SU-DHL-6 (cell line): ENCODE measurements at regions not wholly inside any gene's neighbourhood (a gene's known extent, or its start where the extent isn't known, plus 50 kb on each side); places are given as distances from the start of the nearest gene placed in this dataset.

Source experiments
- H2AFZ ChIP-seq: fragments of 200-600 bp; sonication (generic); 2 replicates; pipeline ENCODE4 v1.6.1; 2014; ENCODE audit warnings: low read depth, mild to moderate bottlenecking, moderate library complexity, mixed read lengths, antibody characterized with exemption, low read length; ENCODE audit not compliant: severe bottlenecking
- H3F3A ChIP-seq: fragments of 200-600 bp; shearing (Covaris generic); 2 replicates; pipeline ENCODE4 v1.6.0; 2016; ENCODE audit warnings: antibody characterized with exemption, mild to moderate bottlenecking; ENCODE audit not compliant: insufficient read depth
- H3K27ac ChIP-seq: fragments of 200-600 bp; sonication (generic); 2 replicates; pipeline ENCODE4 v1.5.1; 2016; ENCODE audit warnings: low read depth, mild to moderate bottlenecking, low read length, moderate library complexity, mixed read lengths
- H3K27me3 ChIP-seq: fragments of 200-600 bp; sonication (generic), shearing (Covaris generic); 2 replicates; pipeline ENCODE4 v1.6.0; 2014; ENCODE audit warnings: mild to moderate bottlenecking, low read length
- H3K36me3 ChIP-seq: fragments of 200-600 bp; sonication (generic); 2 replicates; pipeline ENCODE4 v1.6.1; 2014; ENCODE audit warnings: mild to moderate bottlenecking, low read length, mixed read lengths
- H3K4me2 ChIP-seq: fragments of 300-600, 200-600 bp; shearing (Covaris generic), sonication (generic); 2 replicates; pipeline ENCODE4 v1.6.0; 2014; ENCODE audit warnings: low read length, low read depth, mild to moderate bottlenecking; ENCODE audit not compliant: poor library complexity, severe bottlenecking
- H3K4me3 ChIP-seq: fragments of 200-600 bp; sonication (generic); 2 replicates; pipeline ENCODE4 v1.5.1; 2014; ENCODE audit warnings: antibody characterized with exemption, low read length, mild to moderate bottlenecking, mixed read lengths; ENCODE audit not compliant: insufficient read depth, poor library complexity, severe bottlenecking
- H3K79me2 ChIP-seq: fragments of 200-600 bp; sonication (generic); 2 replicates; pipeline ENCODE4 v1.6.1; 2014; ENCODE audit warnings: mild to moderate bottlenecking, low read length, moderate library complexity; ENCODE audit not compliant: insufficient read depth
- H3K9ac ChIP-seq: fragments of 200-600 bp; sonication (generic); 2 replicates; pipeline ENCODE4 v1.7.0; 2014; ENCODE audit warnings: mild to moderate bottlenecking, low read length
- H3K9me2 ChIP-seq: fragments of 200-600 bp; sonication (generic); replicated peaks from 2 replicates; pipeline ENCODE4 v1.6.1; 2014; ENCODE audit warnings: low read length; ENCODE audit not compliant: insufficient read depth
- H3K9me3 ChIP-seq: fragments of 200-600 bp; sonication (generic); 2 replicates; pipeline ENCODE4 v1.6.1; 2014; ENCODE audit warnings: low read length, mixed read lengths; ENCODE audit not compliant: insufficient read depth
- H4K20me1 ChIP-seq: fragments of 200-600 bp; sonication (generic); 2 replicates; pipeline ENCODE4 v1.6.1; 2014; ENCODE audit warnings: low read depth, mild to moderate bottlenecking, antibody characterized with exemption, low read length, moderate library complexity, mixed read lengths
- CTCF ChIP-seq: fragments of 200-600 bp; sonication (generic); IDR thresholded peaks from one replicate; pipeline ENCODE4 v1.5.1; 2017; ENCODE audit warnings: antibody characterized with exemption, mild to moderate bottlenecking, low read length, moderate library complexity; ENCODE audit not compliant: insufficient read depth, poor library complexity, severe bottlenecking
- EZH2phosphoT487 ChIP-seq: fragments of 200-600 bp; sonication (generic), shearing (Covaris generic); conservative IDR thresholded peaks from 2 replicates; pipeline ENCODE4 v1.6.1; 2018; ENCODE audit warnings: mild to moderate bottlenecking, antibody characterized with exemption, low read length, moderate library complexity, mixed read lengths

GRCh38 chr11:80436547-80436946 is 995.7 kb upstream of the TENM4 start:
- no peaks in the 10 kb centered on the region for H3K79me2 ChIP-seq
- no peaks in the 10 kb centered on the region for H3K9me3 ChIP-seq
- TF ChIP-seq EZH2phosphoT487 (no peak), CTCF (no peak)
- H4K20me1 ChIP-seq: no peaks in the 10 kb centered on the region
- no peak overlapping the region for H3K4me3 ChIP-seq
- no peak overlapping the region for H3K9ac ChIP-seq
- no peaks in the 10 kb centered on the region for H3K27me3 ChIP-seq
- H3K36me3 ChIP-seq: no peaks in the 10 kb centered on the region
- no peaks in the 10 kb centered on the region for H3F3A ChIP-seq
- no peak overlapping the region for H3K4me2 ChIP-seq
- no peaks in the 10 kb centered on the region for H3K9me2 ChIP-seq
- H3K27ac ChIP-seq: no peak overlapping the region
- no peak overlapping the region for H2AFZ ChIP-seq

- Histone ChIP-seq H3K36me3 (no peaks in the 10 kb centered on the region), H3K9me2 (no peaks in the 10 kb centered on the region), H3F3A (no peaks in the 10 kb centered on the region), H3K4me3 (no peak overlapping the region), H4K20me1 (no peaks in the 10 kb centered on the region), H3K4me2 (no peak overlapping the region), H3K27me3 (no peaks in the 10 kb centered on the region), H3K9me3 (no peaks in the 10 kb centered on the region), H3K9ac (no peak overlapping the region), H3K79me2 (no peaks in the 10 kb centered on the region), H3K27ac (no peak overlapping the region), H2AFZ (no peak overlapping the region)
- TF ChIP-seq CTCF: no peak
- no peak for TF ChIP-seq EZH2phosphoT487
Observed at GRCh38 chr11:80435345-80435744, 994.5 kb upstream of the TENM4 start.

- no peak for TF ChIP-seq EZH2phosphoT487
- no peak for TF ChIP-seq CTCF
- Histone ChIP-seq H3K4me3 (no peak overlapping the region), H3K27me3 (no peaks in the 10 kb centered on the region), H3K36me3 (no peaks in the 10 kb centered on the region), H3K9me3 (no peaks in the 10 kb centered on the region), H3K27ac (no peak overlapping the region), H3K79me2 (no peaks in the 10 kb centered on the region), H3K9ac (no peak overlapping the region), H4K20me1 (no peaks in the 10 kb centered on the region), H3F3A (no peaks in the 10 kb centered on the region), H2AFZ (no peak overlapping the region), H3K9me2 (no peaks in the 10 kb centered on the region), H3K4me2 (no peak overlapping the region)
Observed at GRCh38 chr11:80432057-80432456, 991.2 kb upstream of the TENM4 start.

- Histone ChIP-seq H3F3A (no peaks in the 10 kb centered on the region), H3K27ac (no peak overlapping the region), H3K9me2 (no peaks in the 10 kb centered on the region), H4K20me1 (no peaks in the 10 kb centered on the region), H3K4me3 (no peak overlapping the region), H2AFZ (no peak overlapping the region), H3K79me2 (no peaks in the 10 kb centered on the region), H3K36me3 (no peaks in the 10 kb centered on the region), H3K9ac (no peak overlapping the region), H3K4me2 (no peak overlapping the region), H3K9me3 (no peaks in the 10 kb centered on the region), H3K27me3 (no peaks in the 10 kb centered on the region)
- TF ChIP-seq CTCF (no peak), EZH2phosphoT487 (no peak)
Observed at GRCh38 chr11:80424012-80424695, 983.3 kb upstream of the TENM4 start.
